ENCODE measurements at regions not wholly inside any gene's neighbourhood (a gene's known extent, or its start where the extent isn't known, plus 50 kb on each side); places are given as distances from the start of the nearest gene placed in this dataset.

DNA sequence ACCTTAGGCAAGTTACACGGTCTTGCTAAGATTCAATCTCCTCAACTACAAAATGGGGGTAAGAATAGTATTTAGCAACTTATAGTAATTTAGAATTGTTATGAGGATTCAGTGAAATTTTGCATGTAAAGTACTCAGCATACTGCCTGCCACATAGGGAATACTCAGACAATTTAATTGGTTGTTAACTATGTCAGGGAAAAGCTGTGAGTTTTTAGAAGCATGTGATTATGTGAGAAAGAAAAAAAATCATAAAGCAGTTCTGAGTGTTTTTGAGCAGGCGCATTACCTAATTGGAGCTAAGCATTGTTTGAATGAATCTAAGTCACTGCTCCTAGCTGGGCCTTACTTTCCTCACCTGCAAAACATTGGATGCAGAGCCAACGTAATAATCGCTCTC, 287.3 kb upstream of the MTNR1B start:
- TF ChIP-seq, protein P1, sequence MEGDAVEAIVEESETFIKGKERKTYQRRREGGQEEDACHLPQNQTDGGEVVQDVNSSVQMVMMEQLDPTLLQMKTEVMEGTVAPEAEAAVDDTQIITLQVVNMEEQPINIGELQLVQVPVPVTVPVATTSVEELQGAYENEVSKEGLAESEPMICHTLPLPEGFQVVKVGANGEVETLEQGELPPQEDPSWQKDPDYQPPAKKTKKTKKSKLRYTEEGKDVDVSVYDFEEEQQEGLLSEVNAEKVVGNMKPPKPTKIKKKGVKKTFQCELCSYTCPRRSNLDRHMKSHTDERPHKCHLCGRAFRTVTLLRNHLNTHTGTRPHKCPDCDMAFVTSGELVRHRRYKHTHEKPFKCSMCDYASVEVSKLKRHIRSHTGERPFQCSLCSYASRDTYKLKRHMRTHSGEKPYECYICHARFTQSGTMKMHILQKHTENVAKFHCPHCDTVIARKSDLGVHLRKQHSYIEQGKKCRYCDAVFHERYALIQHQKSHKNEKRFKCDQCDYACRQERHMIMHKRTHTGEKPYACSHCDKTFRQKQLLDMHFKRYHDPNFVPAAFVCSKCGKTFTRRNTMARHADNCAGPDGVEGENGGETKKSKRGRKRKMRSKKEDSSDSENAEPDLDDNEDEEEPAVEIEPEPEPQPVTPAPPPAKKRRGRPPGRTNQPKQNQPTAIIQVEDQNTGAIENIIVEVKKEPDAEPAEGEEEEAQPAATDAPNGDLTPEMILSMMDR (IDR thresholded peaks at IDR 0.05; ENCODE audit: low read depth, low read length), result no peak

DNA sequence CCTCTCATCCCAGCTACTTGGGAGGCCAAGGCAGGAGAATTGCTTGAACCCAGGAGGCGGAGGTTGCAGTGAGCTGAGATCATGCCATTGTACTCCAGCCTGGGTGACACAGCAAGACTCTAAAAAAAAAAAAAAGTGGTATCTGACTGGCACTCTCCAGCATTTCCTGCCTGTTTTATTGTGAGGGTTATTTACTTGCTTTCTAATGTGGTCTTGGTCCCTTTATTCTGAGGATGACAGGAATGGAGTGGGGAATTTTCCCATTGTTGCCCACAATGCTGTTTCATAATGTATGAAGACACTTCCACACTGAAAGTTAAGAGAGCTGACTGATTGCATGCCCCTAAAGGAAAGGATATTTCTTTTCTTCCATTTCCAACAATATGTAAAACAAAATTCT, 286.5 kb upstream of the MTNR1B start:
- TF ChIP-seq, protein P1 (IDR thresholded peaks at IDR 0.05; ENCODE audit: low read depth, low read length), result no peak
- DNase-seq (ENCODE audit: low read depth, low spot score), result no peak
- no peak overlapping the region for H3K4me3 ChIP-seq (ENCODE audit: low read depth, low read length)
- in situ Hi-C loops (cut with HindIII; ENCODE audit: low sequenced_read_pairs), result no loop called here

More for the DNA sequence above, 287.3 kb upstream of the MTNR1B start:
- no peak for DNase-seq (ENCODE audit: low read depth, low spot score)
- no peak overlapping the region for H3K4me3 ChIP-seq (ENCODE audit: low read depth, low read length)
- in situ Hi-C loops (cut with HindIII; ENCODE audit: low sequenced_read_pairs), result no loop called here

DNA sequence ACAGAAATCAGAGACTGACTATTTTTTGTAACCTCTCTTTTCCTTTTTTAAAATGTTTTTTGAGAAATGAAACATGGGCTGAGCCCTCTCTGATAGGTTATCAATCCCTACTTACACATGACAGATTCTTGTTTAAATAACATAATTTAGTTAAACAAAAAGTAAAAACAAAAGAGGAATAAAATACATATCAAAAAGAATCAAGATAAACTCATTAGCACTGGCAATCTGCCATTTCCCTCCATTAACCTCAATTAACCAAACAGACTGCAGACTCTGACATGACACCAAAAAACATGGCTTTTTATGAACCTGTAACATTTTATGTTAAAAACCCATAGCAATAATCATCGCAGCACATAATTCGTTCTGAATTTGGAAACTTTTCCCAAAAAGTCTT, 284.4 kb upstream of the MTNR1B start:
- TF ChIP-seq, protein P1 (IDR thresholded peaks at IDR 0.05; ENCODE audit: low read depth, low read length), result no peak
- no peak overlapping the region for H3K4me3 ChIP-seq (ENCODE audit: low read depth, low read length)
- no peak for DNase-seq (ENCODE audit: low read depth, low spot score)
- in situ Hi-C loops (cut with HindIII; ENCODE audit: low sequenced_read_pairs), result no loop called here

DNA sequence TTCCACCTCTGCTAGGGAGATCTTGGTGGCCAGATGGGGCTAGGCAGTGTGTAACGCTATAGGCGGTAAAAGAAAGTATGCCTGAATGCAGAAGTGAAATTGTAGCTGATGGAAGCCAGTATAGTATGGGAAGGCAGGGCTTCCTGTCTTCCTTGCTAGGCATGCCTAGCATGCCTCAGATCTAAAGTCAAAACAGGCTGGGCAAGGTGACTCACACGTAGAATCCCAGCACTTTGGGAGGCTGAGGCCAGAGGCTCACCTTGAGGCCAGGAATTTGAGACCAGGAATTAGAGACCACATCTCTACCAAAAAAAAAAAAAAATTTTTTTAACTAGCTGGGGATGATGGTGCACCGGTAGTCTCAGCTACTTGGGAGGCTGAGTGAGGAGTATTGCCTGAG, 281.7 kb upstream of the MTNR1B start:
- in situ Hi-C loops (cut with HindIII; ENCODE audit: low sequenced_read_pairs), result no loop called here
- TF ChIP-seq, protein P1 (IDR thresholded peaks at IDR 0.05; ENCODE audit: low read depth, low read length), result no peak
- no peak for DNase-seq (ENCODE audit: low read depth, low spot score)
- no peak overlapping the region for H3K4me3 ChIP-seq (ENCODE audit: low read depth, low read length)

DNA sequence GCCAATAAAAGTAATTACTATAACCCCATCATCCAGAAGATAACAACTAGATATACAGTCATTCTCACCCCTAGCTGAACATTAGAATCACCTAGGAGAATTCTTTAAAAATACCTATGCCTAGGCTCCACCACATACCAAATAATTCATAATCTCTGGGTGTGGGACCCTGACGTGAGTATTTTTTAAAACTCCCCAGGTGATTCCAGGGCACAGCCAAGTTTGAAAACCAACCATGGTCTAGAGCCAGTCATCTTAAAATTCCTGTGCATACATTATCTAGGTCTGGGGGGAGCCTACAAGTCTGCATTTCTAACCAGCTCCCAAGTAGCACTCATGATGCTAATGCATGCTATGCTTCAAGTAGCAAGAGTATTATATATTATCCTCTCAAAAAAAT, 281.0 kb upstream of the MTNR1B start:
- no peak for DNase-seq (ENCODE audit: low read depth, low spot score)
- no peak overlapping the region for H3K4me3 ChIP-seq (ENCODE audit: low read depth, low read length)
- in situ Hi-C loops (cut with HindIII; ENCODE audit: low sequenced_read_pairs), result no loop called here
- TF ChIP-seq, protein P1 (IDR thresholded peaks at IDR 0.05; ENCODE audit: low read depth, low read length), result no peak

DNA sequence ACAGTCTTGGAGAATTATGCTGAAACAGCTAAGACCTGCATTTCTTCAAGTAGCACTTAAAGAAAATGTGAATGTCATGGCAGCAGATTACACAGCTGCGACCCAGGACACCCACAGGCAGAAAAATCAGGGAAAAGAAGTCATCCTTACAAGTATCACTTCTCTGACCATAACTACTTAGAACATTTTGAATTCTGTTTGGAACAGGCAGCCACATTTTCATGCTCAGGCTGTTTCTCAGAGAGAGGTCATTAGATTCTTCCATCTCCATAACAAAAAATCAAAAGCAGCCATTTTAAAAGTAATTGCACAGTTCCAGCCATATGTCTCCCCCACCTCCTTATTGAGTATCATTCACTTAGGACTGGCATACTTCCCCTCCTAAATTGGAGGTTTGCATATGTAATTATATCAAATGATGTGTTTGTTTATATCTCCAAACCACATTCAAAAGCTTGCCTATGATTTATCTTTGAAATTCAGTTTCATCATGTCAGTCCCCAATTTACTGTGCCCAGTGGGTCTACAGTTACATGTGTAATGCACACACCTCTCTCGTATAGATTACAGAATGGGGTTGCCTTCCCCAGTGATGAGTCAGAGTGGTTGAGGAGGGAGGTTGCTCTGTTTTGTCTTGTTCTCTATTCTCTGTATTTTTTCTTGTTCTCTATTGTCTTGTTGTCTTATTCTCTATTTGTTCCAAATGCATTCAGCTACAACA, 276.5 kb upstream of the MTNR1B start:
- H3K4me3 ChIP-seq (ENCODE audit: low read depth, low read length), result no peak overlapping the region
- TF ChIP-seq, protein P1 (IDR thresholded peaks at IDR 0.05; ENCODE audit: low read depth, low read length), result no peak
- no peak for DNase-seq (ENCODE audit: low read depth, low spot score)
- in situ Hi-C loops (cut with HindIII; ENCODE audit: low sequenced_read_pairs), result no loop called here

Measured in astrocyte of the spinal cord (primary cell).